ENCODE measurements at regions not wholly inside any gene's neighbourhood (a gene's known extent, or its start where the extent isn't known, plus 50 kb on each side); places are given as distances from the start of the nearest gene placed in this dataset.

DNA sequence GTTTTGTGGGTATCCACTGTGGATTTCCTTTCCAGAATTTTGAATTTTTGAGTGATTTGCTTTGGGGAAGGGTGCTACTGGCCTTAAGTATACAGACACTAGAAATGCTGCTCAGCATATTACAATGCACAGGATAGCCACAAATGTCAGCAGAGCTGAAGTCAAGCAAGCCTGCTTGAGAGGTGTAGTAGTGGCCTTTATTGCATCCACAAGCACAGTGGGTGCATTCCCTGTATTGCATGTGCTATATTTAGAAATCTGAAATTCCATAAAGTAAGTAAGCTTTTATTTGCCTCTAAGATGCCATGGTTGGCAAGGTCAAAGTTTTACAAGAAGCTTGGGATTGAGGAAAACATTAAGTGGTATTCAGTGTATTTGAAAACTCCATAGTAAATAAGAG, 79.5 kb upstream of the ZNF91 start:
- no peaks in the 10 kb centered on the region for H3K79me2 ChIP-seq (replicated peaks; ENCODE audit: insufficient read depth)

DNA sequence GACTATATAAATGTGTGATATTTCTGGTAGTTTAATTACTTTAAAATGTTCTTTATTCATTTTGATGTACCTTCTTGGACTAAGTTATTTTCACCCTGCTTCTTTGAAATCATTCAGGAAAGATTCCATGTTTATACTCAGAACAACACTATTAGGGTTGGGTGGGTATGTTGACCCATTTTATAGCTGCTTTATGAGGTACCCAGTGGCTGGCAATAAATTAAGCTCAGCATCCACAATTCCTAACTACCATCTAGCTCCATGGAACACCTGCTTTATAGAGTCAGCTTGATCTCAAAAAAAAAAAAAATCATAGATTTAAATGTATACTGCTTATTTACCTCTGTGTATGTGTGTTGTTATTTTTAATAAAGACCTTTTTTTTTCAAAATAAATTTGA, 78.9 kb upstream of the ZNF91 start:
- H3K4me3 ChIP-seq = no peak overlapping the region
- H3K4me2 ChIP-seq = no peak overlapping the region
- H3K4me3 Mint-ChIP-seq = no peak overlapping the region
- H3K4me1 Mint-ChIP-seq = peaks cover 3% of the 10 kb centered on the region; the same call in 1 of the 3 replicates
- H3F3A ChIP-seq (replicated peaks; ENCODE audit: low read depth) = no peaks in the 10 kb centered on the region
- H3K27me3 Mint-ChIP-seq (ENCODE audit: insufficient read depth, low read depth, poor library complexity) = peaks cover 18% of the 10 kb centered on the region
- no peaks in the 10 kb centered on the region for H3K79me2 ChIP-seq (replicated peaks; ENCODE audit: insufficient read depth)
- H3K36me3 ChIP-seq (ENCODE audit: insufficient read depth) = no peaks in the 10 kb centered on the region
- DNase-seq (ENCODE audit: low spot score) = no peak
- peaks cover 15% of the 10 kb centered on the region for H3K9me2 ChIP-seq (ENCODE audit: insufficient read depth)
- no peak overlapping the region for H3K27ac Mint-ChIP-seq
- peaks cover 37% of the 10 kb centered on the region for H3K27me3 ChIP-seq (ENCODE audit: insufficient read depth)
- no peak overlapping the region for H3K27ac ChIP-seq (ENCODE audit: low read depth)
- H3K9me3 Mint-ChIP-seq = peaks cover 71% of the 10 kb centered on the region
- H3K4me1 ChIP-seq (ENCODE audit: insufficient read depth) = no peaks in the 10 kb centered on the region
- no peak for ATAC-seq
- H3K36me3 Mint-ChIP-seq (ENCODE audit: low read depth) = peaks cover 17% of the 10 kb centered on the region
- H4K20me1 ChIP-seq (replicated peaks; ENCODE audit: insufficient read depth) = no peaks in the 10 kb centered on the region
- no peak overlapping the region for H2AFZ ChIP-seq
- TF ChIP-seq JUNB (IDR thresholded peaks at IDR 0.05; ENCODE audit: unreplicated experiment) (no peak), CTCF (conservative IDR thresholded peaks at IDR 0.05; ENCODE audit: low read depth in 2 of 2) (no peak), NANOG (IDR thresholded peaks at IDR 0.05; ENCODE audit: borderline replicate concordance) (no peak)
- TF ChIP-seq, protein P1, sequence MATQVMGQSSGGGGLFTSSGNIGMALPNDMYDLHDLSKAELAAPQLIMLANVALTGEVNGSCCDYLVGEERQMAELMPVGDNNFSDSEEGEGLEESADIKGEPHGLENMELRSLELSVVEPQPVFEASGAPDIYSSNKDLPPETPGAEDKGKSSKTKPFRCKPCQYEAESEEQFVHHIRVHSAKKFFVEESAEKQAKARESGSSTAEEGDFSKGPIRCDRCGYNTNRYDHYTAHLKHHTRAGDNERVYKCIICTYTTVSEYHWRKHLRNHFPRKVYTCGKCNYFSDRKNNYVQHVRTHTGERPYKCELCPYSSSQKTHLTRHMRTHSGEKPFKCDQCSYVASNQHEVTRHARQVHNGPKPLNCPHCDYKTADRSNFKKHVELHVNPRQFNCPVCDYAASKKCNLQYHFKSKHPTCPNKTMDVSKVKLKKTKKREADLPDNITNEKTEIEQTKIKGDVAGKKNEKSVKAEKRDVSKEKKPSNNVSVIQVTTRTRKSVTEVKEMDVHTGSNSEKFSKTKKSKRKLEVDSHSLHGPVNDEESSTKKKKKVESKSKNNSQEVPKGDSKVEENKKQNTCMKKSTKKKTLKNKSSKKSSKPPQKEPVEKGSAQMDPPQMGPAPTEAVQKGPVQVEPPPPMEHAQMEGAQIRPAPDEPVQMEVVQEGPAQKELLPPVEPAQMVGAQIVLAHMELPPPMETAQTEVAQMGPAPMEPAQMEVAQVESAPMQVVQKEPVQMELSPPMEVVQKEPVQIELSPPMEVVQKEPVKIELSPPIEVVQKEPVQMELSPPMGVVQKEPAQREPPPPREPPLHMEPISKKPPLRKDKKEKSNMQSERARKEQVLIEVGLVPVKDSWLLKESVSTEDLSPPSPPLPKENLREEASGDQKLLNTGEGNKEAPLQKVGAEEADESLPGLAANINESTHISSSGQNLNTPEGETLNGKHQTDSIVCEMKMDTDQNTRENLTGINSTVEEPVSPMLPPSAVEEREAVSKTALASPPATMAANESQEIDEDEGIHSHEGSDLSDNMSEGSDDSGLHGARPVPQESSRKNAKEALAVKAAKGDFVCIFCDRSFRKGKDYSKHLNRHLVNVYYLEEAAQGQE (IDR thresholded peaks at IDR 0.05; ENCODE audit: unreplicated experiment) = no peak

More for the DNA sequence above, 79.5 kb upstream of the ZNF91 start:
- Histone ChIP-seq H3K4me3 (no peak overlapping the region), H3K4me1 (ENCODE audit: insufficient read depth) (no peaks in the 10 kb centered on the region), H3F3A (replicated peaks; ENCODE audit: low read depth) (no peaks in the 10 kb centered on the region), H3K27ac (ENCODE audit: low read depth) (no peak overlapping the region), H4K20me1 (replicated peaks; ENCODE audit: insufficient read depth) (no peaks in the 10 kb centered on the region), H3K9me2 (ENCODE audit: insufficient read depth) (peaks cover 9% of the 10 kb centered on the region), H3K36me3 (ENCODE audit: insufficient read depth) (no peaks in the 10 kb centered on the region), H2AFZ (no peak overlapping the region), H3K4me2 (no peak overlapping the region), H3K27me3 (ENCODE audit: insufficient read depth) (peaks cover 32% of the 10 kb centered on the region)
- no peak for ATAC-seq
- H3K4me3 Mint-ChIP-seq = no peak overlapping the region
- peaks cover 17% of the 10 kb centered on the region for H3K27me3 Mint-ChIP-seq (ENCODE audit: insufficient read depth, low read depth, poor library complexity)
- H3K9me3 Mint-ChIP-seq = peaks cover 67% of the 10 kb centered on the region
- H3K4me1 Mint-ChIP-seq = peaks cover 3% of the 10 kb centered on the region; the same call in 1 of the 3 replicates
- DNase-seq (ENCODE audit: low spot score) = no peak
- peaks cover 11% of the 10 kb centered on the region for H3K36me3 Mint-ChIP-seq (ENCODE audit: low read depth)
- TF ChIP-seq ETS1 (IDR thresholded peaks at IDR 0.05) (no peak), NANOG (IDR thresholded peaks at IDR 0.05; ENCODE audit: borderline replicate concordance) (no peak), CTCF (conservative IDR thresholded peaks at IDR 0.05; ENCODE audit: low read depth in 2 of 2) (no peak), CREB1 (CRISPR knock-in tag; IDR thresholded peaks at IDR 0.05; ENCODE audit: low read depth) (no peak), POLR2AphosphoS5 (IDR thresholded peaks at IDR 0.05; ENCODE audit: low read depth) (no peak), STAT1 (IDR thresholded peaks at IDR 0.05; ENCODE audit: unreplicated experiment) (no peak)
- no peak overlapping the region for H3K27ac Mint-ChIP-seq
